T-helper 1 cell treated with Interleukin-12 subunit alpha and Interleukin-12 subunit beta and Interleukin-4 antibody, amounts not matched to agents 30 μg/mL and 1 μg/mL, for 36 hours (primary cell): ENCODE measurements at regions not wholly inside any gene's neighbourhood (a gene's known extent, or its start where the extent isn't known, plus 50 kb on each side); places are given as distances from the start of the nearest gene placed in this dataset.
A peak's percentile ranks its signal among the peaks of the same experiment; 100 is the strongest.
"Not testable (repeated sequence)": the region's sequence is repeated elsewhere in the genome, so short reads cannot be mapped to it uniquely, and the experiment has no call there.

Source experiments
- H3K27ac Mint-ChIP-seq: one replicate; pipeline ENCODE4 v1.8.0; 2021; ENCODE audit warnings: mild to moderate bottlenecking, mixed read lengths
- H3K27me3 Mint-ChIP-seq: one replicate; pipeline ENCODE4 v1.8.0; 2021; ENCODE audit warnings: low read depth, mixed read lengths
- H3K36me3 Mint-ChIP-seq: one replicate; pipeline ENCODE4 v1.8.0; 2021; ENCODE audit warnings: low read depth, mixed read lengths
- H3K4me1 Mint-ChIP-seq: one replicate; pipeline ENCODE4 v1.8.0; 2021; ENCODE audit warnings: low read depth, mixed read lengths
- H3K4me3 Mint-ChIP-seq: one replicate; pipeline ENCODE4 v1.8.0; 2021; ENCODE audit warnings: mild to moderate bottlenecking, moderate library complexity, mixed read lengths
- H3K9me3 Mint-ChIP-seq: one replicate; pipeline ENCODE4 v1.8.0; 2021; ENCODE audit warnings: mixed read lengths

DNA sequence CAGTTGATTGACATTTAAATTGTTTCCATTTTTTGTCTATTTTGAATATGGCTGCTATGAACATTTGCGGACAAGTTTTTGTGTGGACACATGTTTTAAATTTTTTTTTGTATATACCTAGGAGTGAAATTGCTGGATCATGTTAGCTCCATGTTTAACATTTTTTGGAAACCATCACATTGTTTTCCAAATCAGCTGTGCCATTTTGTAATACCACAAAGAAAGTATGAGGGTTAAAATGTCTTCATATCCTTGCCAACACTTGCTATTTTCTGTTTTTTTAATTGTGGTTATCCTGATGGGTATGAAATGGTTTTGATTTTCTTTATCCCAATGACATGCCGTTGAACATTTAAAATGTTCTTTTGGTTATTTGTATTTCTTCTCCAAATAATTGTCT is 52.1 kb downstream of the CARTPT start:
- Mint-ChIP-seq H3K27me3 (peaks cover 26% of the 10 kb centered on the region), H3K27ac (no peak overlapping the region), H3K36me3 (no peaks in the 10 kb centered on the region), H3K4me3 (no peak overlapping the region), H3K9me3 (no peaks in the 10 kb centered on the region), H3K4me1 (peaks cover 3% of the 10 kb centered on the region)

DNA sequence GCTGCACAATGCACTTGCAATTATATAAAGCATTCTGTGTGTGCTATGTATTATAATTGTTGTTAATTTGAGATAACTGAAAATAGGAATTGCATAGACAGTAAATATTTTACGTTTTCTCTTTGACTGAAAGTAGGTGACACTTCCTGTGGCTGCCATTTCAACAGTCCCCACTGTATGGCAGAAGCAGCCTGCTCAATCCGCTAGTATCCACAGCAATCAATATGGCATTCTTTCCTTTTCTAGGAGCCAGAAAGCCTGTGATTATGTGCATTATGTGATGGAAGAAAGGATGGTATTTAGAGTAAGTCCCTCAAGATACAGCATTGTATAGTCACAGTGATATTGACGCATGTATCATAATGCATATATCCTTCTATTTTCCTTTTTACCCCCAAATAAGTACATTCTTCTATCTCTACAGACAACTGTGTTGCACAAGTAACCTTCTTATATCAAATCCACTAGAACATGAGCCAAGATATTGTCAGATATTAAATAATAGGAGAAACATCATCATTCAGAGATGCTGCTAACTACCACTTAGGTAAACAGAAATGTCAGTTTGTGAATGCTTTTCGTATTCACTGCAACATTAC is 59.7 kb downstream of the CARTPT start:
- Mint-ChIP-seq H3K36me3 (no peaks in the 10 kb centered on the region), H3K4me1 (peaks cover 10% of the 10 kb centered on the region), H3K4me3 (no peak overlapping the region), H3K9me3 (no peaks in the 10 kb centered on the region), H3K27me3 (peaks cover 29% of the 10 kb centered on the region), H3K27ac (no peak overlapping the region)

DNA sequence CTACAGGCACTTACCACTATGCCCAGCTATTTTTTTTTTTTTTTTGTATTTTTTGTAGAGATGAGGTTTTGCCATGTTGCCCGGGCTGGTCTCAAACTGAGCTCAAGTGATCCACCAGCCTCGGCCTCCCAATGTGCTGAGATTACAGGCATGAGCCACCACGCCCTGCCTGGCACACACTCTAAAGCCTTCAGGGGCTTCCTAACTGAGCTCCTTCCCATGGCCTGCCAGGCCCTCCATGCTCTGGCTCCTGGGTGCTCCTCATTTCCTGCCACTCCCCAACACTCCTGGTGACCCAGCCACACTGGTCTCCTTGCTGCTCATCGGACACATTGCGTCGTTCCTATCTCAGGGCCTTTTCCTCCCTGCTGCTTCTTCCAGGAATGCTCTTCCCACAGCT is 61.5 kb downstream of the CARTPT start:
- H3K27ac Mint-ChIP-seq, result no peak overlapping the region
- H3K27me3 Mint-ChIP-seq, result peaks cover 25% of the 10 kb centered on the region
- peaks cover 13% of the 10 kb centered on the region for H3K4me1 Mint-ChIP-seq
- no peaks in the 10 kb centered on the region for H3K9me3 Mint-ChIP-seq
- H3K4me3 Mint-ChIP-seq, result no peak overlapping the region
- H3K36me3 Mint-ChIP-seq, result no peaks in the 10 kb centered on the region

DNA sequence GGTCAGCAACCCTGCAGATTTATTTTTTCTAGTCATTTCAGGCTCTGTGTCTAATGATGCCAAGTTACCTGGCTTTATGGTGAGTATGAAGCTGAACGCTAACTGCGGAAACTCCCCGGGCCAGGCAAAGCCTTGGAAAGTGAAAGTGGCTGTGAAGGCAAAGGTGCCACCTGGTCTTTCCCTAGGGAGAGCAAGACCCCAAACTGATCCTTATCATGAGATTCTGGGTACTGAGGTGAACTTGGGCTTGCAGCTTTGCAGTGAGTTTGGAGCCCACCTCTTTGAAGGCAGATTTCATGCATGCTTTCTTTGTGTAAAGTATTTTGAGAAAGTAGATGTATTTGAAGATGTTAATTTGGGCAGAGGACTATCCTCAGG is 63.3 kb downstream of the CARTPT start:
- Mint-ChIP-seq H3K9me3 (no peaks in the 10 kb centered on the region), H3K27ac (no peak overlapping the region), H3K4me1 (peaks cover 13% of the 10 kb centered on the region), H3K4me3 (no peak overlapping the region), H3K27me3 (peaks cover 21% of the 10 kb centered on the region), H3K36me3 (no peaks in the 10 kb centered on the region)

DNA sequence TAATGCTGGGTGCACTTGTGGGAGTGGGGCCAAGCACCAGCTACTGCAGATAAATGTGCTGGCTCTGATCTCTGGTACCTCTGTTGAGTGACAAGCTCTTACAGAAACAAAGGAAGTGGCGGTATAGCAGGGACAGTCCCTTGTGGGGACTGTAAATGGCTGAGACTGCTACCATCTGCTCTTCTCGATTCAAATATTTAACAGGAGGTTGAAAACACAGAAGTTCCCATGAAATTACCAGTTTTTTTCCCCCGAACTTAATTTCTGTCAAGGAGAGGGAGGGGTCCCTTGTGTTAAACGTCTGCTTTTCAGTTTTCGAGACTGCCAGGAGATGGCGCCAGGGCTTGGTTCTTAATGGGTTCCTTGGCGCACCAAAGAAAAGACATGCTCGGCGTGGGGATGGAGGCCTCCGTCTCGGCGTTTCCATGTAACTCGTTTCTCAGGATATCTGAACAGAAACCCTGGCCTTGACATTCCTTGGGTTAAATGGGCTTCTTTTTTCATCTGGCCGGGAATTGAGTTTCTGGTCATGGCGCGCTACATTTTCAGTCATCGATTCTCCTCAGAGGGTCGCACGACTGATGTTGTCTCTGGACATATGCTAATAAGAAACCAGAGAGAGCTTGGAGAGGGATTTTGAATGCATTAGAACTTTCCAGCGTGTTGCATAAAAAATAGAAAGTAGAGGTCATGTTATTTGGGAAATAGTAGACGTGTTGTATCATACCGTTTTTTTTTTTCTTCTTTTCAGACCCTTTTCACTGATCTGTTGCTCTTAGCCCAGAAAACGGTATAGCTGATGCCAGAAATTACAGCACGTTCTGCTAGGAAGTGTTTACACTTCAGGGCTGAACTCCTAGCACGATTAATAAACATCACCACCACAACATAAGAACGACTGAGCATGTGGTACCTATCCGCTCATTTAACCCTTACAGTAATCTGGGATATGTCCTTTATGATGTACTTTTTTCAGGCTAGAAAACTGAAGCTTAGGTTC is 64.0 kb downstream of the CARTPT start:
- Mint-ChIP-seq H3K27ac (no peak overlapping the region), H3K9me3 (no peaks in the 10 kb centered on the region), H3K27me3 (peaks cover 21% of the 10 kb centered on the region), H3K4me3 (peak overlapping the region; percentile 22), H3K4me1 (peaks cover 13% of the 10 kb centered on the region), H3K36me3 (no peaks in the 10 kb centered on the region)

DNA sequence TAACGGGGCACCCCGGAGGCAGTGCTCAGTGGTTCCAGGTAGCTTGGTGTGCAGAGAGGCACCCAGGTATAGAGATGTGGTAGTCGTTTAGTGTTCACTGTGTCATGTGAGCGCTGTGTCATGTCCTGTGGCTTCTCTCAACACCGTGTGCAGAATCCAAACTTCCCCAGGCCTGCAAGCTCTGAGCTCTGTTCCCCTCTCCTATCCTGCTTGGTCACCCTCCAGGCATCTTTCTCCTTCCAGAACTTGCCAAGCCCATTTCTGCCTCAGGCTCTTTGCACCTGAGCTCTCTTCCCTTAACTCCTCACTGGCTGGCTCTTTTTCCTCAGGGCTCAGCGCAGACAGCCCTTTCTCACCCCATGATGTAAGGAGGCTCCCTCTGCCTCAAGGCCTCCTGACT is 64.8 kb downstream of the CARTPT start:
- no peak overlapping the region for H3K4me3 Mint-ChIP-seq
- no peaks in the 10 kb centered on the region for H3K36me3 Mint-ChIP-seq
- peaks cover 13% of the 10 kb centered on the region for H3K4me1 Mint-ChIP-seq
- H3K9me3 Mint-ChIP-seq, result peaks cover 3% of the 10 kb centered on the region
- H3K27ac Mint-ChIP-seq, result no peak overlapping the region
- H3K27me3 Mint-ChIP-seq, result peaks cover 28% of the 10 kb centered on the region

DNA sequence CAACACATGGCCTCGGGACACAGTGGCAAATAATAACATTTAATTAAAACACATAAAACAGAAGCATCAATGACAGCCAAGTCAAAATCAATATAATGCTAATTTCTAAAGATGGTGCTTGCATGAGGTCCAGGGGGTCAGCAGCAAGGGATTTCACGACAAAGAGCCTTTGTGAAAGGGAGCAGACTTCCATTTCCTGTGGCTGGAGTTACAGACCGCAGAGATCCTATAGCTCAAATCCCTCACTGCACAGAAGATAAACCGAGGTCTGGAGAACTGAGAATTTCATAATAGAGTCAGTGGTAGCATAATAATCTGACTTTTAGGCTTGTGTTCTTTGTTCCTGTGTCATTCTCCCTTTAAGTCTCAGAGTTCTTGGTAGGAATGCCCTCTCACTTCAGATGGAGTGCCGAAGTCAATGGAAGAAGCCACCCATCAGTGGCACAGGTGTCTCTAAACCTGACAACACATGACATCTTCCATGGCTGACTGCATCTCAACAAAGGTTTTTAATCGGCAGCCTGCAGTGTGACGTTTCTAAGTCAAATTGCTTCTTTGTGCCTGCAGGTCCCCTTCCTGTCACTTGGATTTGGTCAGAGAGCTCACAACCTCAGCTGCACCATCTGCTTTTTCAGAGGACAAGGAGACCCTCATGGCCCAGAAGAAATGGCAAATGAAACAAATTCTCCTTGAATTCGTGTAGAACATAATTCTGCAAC is 67.4 kb downstream of the CARTPT start:
- H3K9me3 Mint-ChIP-seq, result peaks cover 17% of the 10 kb centered on the region
- peaks cover 13% of the 10 kb centered on the region for H3K4me1 Mint-ChIP-seq
- H3K4me3 Mint-ChIP-seq, result no peak overlapping the region
- H3K36me3 Mint-ChIP-seq, result no peaks in the 10 kb centered on the region
- H3K27me3 Mint-ChIP-seq, result peaks cover 23% of the 10 kb centered on the region
- no peak overlapping the region for H3K27ac Mint-ChIP-seq

DNA sequence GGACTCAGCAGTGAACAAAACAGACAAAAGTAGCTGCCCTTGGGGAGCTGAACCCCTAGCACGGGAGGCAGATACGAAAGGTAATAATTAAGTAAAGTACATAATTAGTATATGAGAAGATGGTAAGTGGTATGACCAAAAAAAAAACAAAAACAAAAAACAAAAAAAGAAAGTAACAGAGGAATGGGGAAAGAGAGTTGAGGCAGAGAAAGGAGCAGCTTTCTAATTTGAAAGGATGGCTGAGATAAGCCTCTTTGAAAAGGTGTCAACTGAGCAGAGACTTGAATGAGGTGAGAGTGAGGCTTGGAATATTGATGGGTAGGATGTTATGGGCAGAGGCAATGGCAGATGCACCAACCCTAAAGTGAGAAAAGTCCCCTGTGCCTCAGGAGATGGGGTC is 69.7 kb downstream of the CARTPT start:
- Mint-ChIP-seq H3K4me3 (no peak overlapping the region), H3K4me1 (peaks cover 3% of the 10 kb centered on the region), H3K27ac (no peak overlapping the region), H3K36me3 (no peaks in the 10 kb centered on the region), H3K27me3 (peaks cover 23% of the 10 kb centered on the region), H3K9me3 (peaks cover 24% of the 10 kb centered on the region)

DNA sequence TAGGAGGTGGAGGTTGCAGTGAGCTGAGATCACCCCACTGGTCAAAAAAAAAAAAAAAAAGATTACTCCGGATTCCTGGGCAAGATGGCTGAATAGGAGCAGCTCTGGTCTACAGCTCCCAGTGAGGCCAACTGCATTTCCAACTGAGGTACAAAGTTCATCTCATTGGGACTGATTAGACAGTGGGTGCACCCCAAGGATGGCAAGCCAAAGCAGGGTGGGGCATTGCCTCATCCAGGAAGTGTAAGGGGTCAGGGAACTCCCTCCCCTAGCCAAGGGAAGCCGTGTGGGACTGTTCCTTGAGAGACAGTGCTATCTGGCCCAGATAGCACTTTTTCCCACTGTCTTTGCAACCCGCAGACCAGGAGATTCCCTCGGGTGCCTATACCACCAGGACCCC is 70.7 kb downstream of the CARTPT start:
- Mint-ChIP-seq H3K4me1 (no peaks in the 10 kb centered on the region), H3K4me3 (no peak overlapping the region), H3K27ac (no peak overlapping the region), H3K27me3 (peaks cover 23% of the 10 kb centered on the region), H3K36me3 (no peaks in the 10 kb centered on the region), H3K9me3 (peaks cover 26% of the 10 kb centered on the region)

DNA sequence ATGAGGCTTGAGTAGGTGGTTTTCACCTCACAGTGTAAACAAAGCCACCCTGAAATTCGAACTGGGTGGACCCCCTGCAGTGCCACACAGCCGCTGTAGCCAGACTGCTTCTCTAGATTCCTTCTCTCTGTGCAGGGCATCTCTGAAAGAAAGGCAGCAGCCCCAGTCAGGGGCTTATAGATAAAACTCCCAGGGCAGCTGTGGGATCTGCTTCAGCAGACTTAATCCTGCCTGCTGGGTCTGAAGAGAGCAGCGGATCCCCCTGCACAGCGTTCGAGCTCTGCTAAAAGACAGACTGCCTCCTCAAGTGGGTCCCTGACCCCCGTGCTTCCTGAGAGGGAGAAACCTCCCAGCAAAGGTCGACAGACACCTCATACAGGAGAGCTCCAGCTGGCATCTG is 71.4 kb downstream of the CARTPT start:
- Mint-ChIP-seq H3K27ac (no peak overlapping the region), H3K27me3 (peaks cover 23% of the 10 kb centered on the region), H3K9me3 (peaks cover 31% of the 10 kb centered on the region), H3K4me3 (no peak overlapping the region), H3K4me1 (no peaks in the 10 kb centered on the region), H3K36me3 (no peaks in the 10 kb centered on the region)

DNA sequence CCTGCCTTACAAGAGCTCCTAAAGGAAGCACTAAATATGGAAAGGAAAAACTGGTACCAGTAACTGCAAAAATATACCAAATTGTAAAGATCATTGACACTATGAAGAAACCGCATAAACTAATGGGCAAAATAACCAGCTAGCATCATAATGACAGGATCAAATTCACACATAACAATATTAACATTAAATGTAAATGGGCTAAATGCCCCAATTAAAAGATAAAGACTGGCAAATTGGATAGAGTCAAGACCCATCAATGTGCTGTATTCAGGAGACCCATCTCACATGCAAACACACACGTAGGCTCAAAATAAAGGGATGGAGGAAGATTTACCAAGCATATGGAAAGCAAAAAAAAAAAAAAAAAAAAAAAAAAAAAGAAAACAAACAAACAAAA is 73.0 kb downstream of the CARTPT start:
- H3K36me3 Mint-ChIP-seq, H3K27ac Mint-ChIP-seq: not testable (repeated sequence)
- peaks cover 31% of the 10 kb centered on the region for H3K9me3 Mint-ChIP-seq

DNA sequence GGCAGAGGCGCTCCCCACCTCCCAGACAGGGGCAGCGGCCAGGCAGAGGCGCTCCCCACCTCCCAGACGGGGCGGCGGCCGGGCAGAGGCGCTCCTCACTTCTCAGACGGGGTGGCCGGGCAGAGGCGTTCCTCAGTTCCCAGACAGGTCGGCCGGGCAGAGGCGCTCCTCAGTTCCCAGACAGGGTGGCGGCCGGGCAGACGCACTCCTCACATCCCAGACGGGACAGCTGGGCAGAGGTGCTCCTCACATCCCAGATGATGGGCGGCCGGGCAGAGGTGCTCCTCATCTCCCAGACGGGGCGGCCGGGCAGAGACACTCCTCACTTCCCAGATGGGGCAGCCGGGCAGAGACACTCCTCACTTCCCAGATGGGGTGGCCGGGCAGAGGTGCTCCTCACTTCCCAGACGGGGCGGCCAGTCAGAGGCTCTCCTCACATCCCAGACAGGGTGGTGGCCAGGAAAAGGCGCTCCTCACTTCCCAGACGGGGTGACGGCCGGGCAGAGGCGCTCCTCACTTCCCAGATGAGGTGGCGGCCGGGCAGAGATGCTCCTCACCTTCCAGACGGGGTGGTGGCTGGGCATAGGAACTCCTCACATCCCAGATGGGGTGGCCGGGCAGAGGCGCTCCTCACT is 75.1 kb downstream of the CARTPT start:
- Mint-ChIP-seq H3K27me3 (no peaks in the 10 kb centered on the region), H3K4me3 (no peak overlapping the region), H3K27ac (no peak overlapping the region), H3K4me1 (no peaks in the 10 kb centered on the region), H3K9me3 (peaks cover 30% of the 10 kb centered on the region), H3K36me3 (peaks cover 1% of the 10 kb centered on the region)

More for the DNA sequence above, 73.0 kb downstream of the CARTPT start:
- H3K27me3 Mint-ChIP-seq, result peaks cover 16% of the 10 kb centered on the region
- not testable (repeated sequence) for H3K4me3 Mint-ChIP-seq, H3K4me1 Mint-ChIP-seq

DNA sequence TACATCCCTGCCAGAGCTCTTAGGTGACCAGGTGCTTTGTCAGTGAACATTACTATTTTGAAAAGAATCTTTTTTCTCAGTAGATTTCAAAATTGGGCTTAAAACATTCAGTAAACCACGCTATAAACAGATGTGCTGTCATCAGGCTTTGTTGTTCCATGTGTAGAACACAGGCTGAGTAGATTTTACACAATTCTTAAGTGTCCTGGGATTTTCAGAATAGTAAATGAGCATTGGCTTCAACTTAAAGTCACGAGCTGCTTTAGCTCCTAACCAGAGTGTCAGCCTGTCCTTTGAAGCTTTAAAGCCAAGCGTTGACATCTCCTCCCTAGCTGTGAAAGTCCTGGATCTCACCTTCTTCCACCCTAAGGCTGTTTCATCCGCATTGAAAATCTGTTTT is 83.6 kb downstream of the CARTPT start:
- H3K27me3 Mint-ChIP-seq, result peaks cover 23% of the 10 kb centered on the region
- H3K36me3 Mint-ChIP-seq, result no peaks in the 10 kb centered on the region
- no peak overlapping the region for H3K27ac Mint-ChIP-seq
- H3K9me3 Mint-ChIP-seq, result peaks cover 1% of the 10 kb centered on the region
- H3K4me3 Mint-ChIP-seq, result no peak overlapping the region
- no peaks in the 10 kb centered on the region for H3K4me1 Mint-ChIP-seq

DNA sequence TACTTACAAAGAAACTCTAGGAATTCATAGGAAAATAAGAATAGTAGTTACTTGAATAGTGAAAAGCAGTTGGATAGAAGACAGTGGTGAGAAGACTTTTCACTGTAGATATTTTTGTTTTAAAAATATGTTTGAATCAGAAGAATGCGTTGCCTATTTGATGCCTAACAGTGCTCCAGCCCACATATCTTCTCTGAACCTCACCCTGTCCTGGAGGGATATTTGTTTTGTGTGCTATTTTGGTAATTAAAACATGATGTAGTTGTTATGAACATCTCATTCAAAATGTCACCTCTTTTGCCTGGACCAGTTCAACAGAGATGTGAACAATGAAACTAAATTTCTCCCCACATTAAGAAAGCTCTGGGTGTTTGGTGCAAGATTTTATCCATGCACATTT is 87.6 kb downstream of the CARTPT start:
- no peak overlapping the region for H3K4me3 Mint-ChIP-seq
- peaks cover 14% of the 10 kb centered on the region for H3K27me3 Mint-ChIP-seq
- H3K27ac Mint-ChIP-seq, result no peak overlapping the region
- no peaks in the 10 kb centered on the region for H3K36me3 Mint-ChIP-seq
- no peaks in the 10 kb centered on the region for H3K4me1 Mint-ChIP-seq
- H3K9me3 Mint-ChIP-seq, result no peaks in the 10 kb centered on the region
